ENCODE measurements at regions not wholly inside any gene's neighbourhood (a gene's known extent, or its start where the extent isn't known, plus 50 kb on each side); places are given as distances from the start of the nearest gene placed in this dataset.

GRCh38 chr6:134491477-134491876, 173.6 kb upstream of the SGK1 start:
- no peak for DNase-seq (ENCODE audit: low read depth)

GRCh38 chr6:134482593-134483270, 164.8 kb upstream of the SGK1 start:
- DNase-seq (ENCODE audit: low read depth), result no peak

GRCh38 chr6:134481966-134482365, 164.1 kb upstream of the SGK1 start:
- no peak for DNase-seq (ENCODE audit: low read depth)

- DNase-seq (ENCODE audit: low read depth), result no peak
Observed at GRCh38 chr6:134480593-134480992, 162.7 kb upstream of the SGK1 start.

GRCh38 chr6:134478764-134479399, 161.0 kb upstream of the SGK1 start:
- DNase-seq (ENCODE audit: low read depth), result no peak

- DNase-seq (ENCODE audit: low read depth), result no peak
Observed at GRCh38 chr6:134477991-134478635, 160.2 kb upstream of the SGK1 start.

GRCh38 chr6:134474955-134475354, 157.0 kb upstream of the SGK1 start:
- DNase-seq (ENCODE audit: low read depth), result no peak

GRCh38 chr6:134472661-134473060, 154.7 kb upstream of the SGK1 start:
- DNase-seq (ENCODE audit: low read depth), result no peak

GRCh38 chr6:134472046-134472445, 154.1 kb upstream of the SGK1 start:
- DNase-seq (ENCODE audit: low read depth), result no peak

- DNase-seq (ENCODE audit: low read depth), result no peak
Observed at GRCh38 chr6:134470457-134470975, 152.6 kb upstream of the SGK1 start.

- no peak for DNase-seq (ENCODE audit: low read depth)
Observed at GRCh38 chr6:134469702-134470456, 152.0 kb upstream of the SGK1 start.

GRCh38 chr6:134468633-134469032, 150.7 kb upstream of the SGK1 start:
- DNase-seq (ENCODE audit: low read depth), result no peak

- DNase-seq (ENCODE audit: low read depth), result no peak
Observed at GRCh38 chr6:134467620-134468019, 149.7 kb upstream of the SGK1 start.

GRCh38 chr6:134466771-134467525, 149.0 kb upstream of the SGK1 start:
- DNase-seq (ENCODE audit: low read depth), result no peak

GRCh38 chr6:134464690-134465411, 146.9 kb upstream of the SGK1 start:
- DNase-seq (ENCODE audit: low read depth), result no peak

GRCh38 chr6:134458857-134459657, 141.1 kb upstream of the SGK1 start:
- no peak for DNase-seq (ENCODE audit: low read depth)

GRCh38 chr6:134457941-134458340, 140.0 kb upstream of the SGK1 start:
- DNase-seq (ENCODE audit: low read depth), result no peak

GRCh38 chr6:134456226-134456625, 138.3 kb upstream of the SGK1 start:
- no peak for DNase-seq (ENCODE audit: low read depth)

GRCh38 chr6:134455319-134455718, 137.4 kb upstream of the SGK1 start:
- DNase-seq (ENCODE audit: low read depth), result no peak

- no peak for DNase-seq (ENCODE audit: low read depth)
Observed at GRCh38 chr6:134454794-134455193, 136.9 kb upstream of the SGK1 start.

All from activated T-cell treated with anti-CD3 and anti-CD28 coated beads for 48 hours (primary cell).